Stimulated activated CD4-positive, alpha-beta T cell treated with anti-CD3 and anti-CD28 coated beads, Interleukin-15, amount 100 ng/mL, for 24 hours (primary cell): ENCODE measurements at regions not wholly inside any gene's neighbourhood (a gene's known extent, or its start where the extent isn't known, plus 50 kb on each side); places are given as distances from the start of the nearest gene placed in this dataset.
"Not testable (repeated sequence)": the region's sequence is repeated elsewhere in the genome, so short reads cannot be mapped to it uniquely, and the experiment has no call there.

Experiments
- DNase-seq: peaks from one replicate; pipeline ENCODE4 v3.0.0-alpha.2; 2020

GRCh38 chr12:90828621-90829020 lies 126.4 kb downstream of the CCER1 start:
- DNase-seq, result no peak

GRCh38 chr12:90827567-90827966 lies 127.4 kb downstream of the CCER1 start:
- no peak for DNase-seq

GRCh38 chr12:90826036-90826435 lies 128.9 kb downstream of the CCER1 start:
- no peak for DNase-seq

GRCh38 chr12:90823859-90824258 lies 131.1 kb downstream of the CCER1 start:
- no peak for DNase-seq

GRCh38 chr12:90819709-90820108 lies 135.3 kb downstream of the CCER1 start:
- DNase-seq, result no peak

- no peak for DNase-seq
Observed at GRCh38 chr12:90816353-90817089, 138.5 kb downstream of the CCER1 start.

- no peak for DNase-seq
Observed at GRCh38 chr12:90809940-90810339, 145.0 kb downstream of the CCER1 start.

- no peak for DNase-seq
Observed at GRCh38 chr12:90808568-90808967, 146.4 kb downstream of the CCER1 start.

GRCh38 chr12:90802727-90803126 lies 152.2 kb downstream of the CCER1 start:
- DNase-seq, result no peak

- no peak for DNase-seq
Observed at GRCh38 chr12:90801776-90802175, 153.2 kb downstream of the CCER1 start.

GRCh38 chr12:90794212-90794611 lies 160.8 kb downstream of the CCER1 start:
- no peak for DNase-seq

- DNase-seq, result not testable (repeated sequence)
Observed at GRCh38 chr12:90792718-90793117, 162.3 kb downstream of the CCER1 start.

- DNase-seq, result no peak
Observed at GRCh38 chr12:90791445-90791844, 163.5 kb downstream of the CCER1 start.

GRCh38 chr12:90790747-90791146 lies 164.2 kb downstream of the CCER1 start:
- no peak for DNase-seq

- DNase-seq, result no peak
Observed at GRCh38 chr12:90773491-90773890, 181.5 kb downstream of the CCER1 start.

- no peak for DNase-seq
Observed at GRCh38 chr12:90770861-90771260, 184.1 kb downstream of the CCER1 start.

GRCh38 chr12:90757957-90758356 lies 197.0 kb downstream of the CCER1 start:
- no peak for DNase-seq

GRCh38 chr12:90745211-90745610 lies 209.8 kb downstream of the CCER1 start:
- DNase-seq, result no peak

GRCh38 chr12:90741611-90742010 lies 213.4 kb downstream of the CCER1 start:
- DNase-seq, result no peak

GRCh38 chr12:90729736-90730135 lies 225.2 kb downstream of the CCER1 start:
- no peak for DNase-seq

GRCh38 chr12:90712671-90713070 lies 242.3 kb downstream of the CCER1 start:
- no peak for DNase-seq

- no peak for DNase-seq
Observed at GRCh38 chr12:90710711-90711110, 244.3 kb downstream of the CCER1 start.

- no peak for DNase-seq
Observed at GRCh38 chr12:90706036-90706435, 248.9 kb downstream of the CCER1 start.

- DNase-seq, result no peak
Observed at GRCh38 chr12:90695415-90695814, 259.6 kb downstream of the CCER1 start.

- no peak for DNase-seq
Observed at GRCh38 chr12:90690120-90690519, 264.9 kb downstream of the CCER1 start.
